Ureter (tissue), 1 donor: ENCODE measurements at regions not wholly inside any gene's neighbourhood (a gene's known extent, or its start where the extent isn't known, plus 50 kb on each side); places are given as distances from the start of the nearest gene placed in this dataset.
"Not testable (repeated sequence)": the region's sequence is repeated elsewhere in the genome, so short reads cannot be mapped to it uniquely, and the experiment has no call there.

Experiments used
- DNase-seq: peaks from one replicate; pipeline ENCODE4 v3.0.0-alpha.2; 2020; ENCODE audit warnings: low spot score
- donor health status: DM: yes; HTN: yes; CAD: no.

DNA sequence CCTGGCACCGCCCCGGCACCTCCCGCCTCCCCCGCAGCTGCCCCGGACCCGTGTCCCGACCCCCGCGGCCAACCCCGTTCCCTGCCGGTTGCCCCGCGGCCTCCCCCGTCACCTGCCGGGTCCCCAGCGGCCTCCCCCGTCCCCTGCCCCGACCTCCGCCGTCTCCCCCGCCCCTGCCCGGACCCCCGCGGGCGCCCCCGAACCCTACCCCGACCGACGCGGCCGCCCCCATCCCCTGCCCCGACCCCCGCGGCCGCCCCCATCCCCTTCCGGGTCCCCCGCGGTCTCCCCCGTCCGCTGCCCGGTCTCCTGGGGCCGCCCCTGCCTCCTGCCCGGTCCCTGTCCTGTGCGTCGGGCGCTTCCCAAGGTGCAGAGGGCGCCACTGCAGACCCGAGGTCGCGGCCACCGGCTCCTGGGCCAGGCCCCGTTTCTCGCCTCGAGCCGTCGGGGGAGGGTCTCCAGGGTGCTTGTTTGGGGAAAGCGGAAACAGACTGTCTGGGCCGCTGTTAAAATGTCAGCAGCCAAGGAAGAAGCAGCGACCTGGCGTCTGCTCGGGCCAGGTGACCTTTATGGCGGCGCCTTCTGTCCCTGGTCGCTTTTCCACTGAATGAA lies 51.6 kb upstream of the APOD start:
- DNase-seq, result not testable (repeated sequence)

- DNase-seq, result not testable (repeated sequence)
Measured at GRCh38 chr3:195634426-195635261, 50.9 kb upstream of the APOD start.
